ENCODE measurements at regions not wholly inside any gene's neighbourhood (a gene's known extent, or its start where the extent isn't known, plus 50 kb on each side); places are given as distances from the start of the nearest gene placed in this dataset.

DNA sequence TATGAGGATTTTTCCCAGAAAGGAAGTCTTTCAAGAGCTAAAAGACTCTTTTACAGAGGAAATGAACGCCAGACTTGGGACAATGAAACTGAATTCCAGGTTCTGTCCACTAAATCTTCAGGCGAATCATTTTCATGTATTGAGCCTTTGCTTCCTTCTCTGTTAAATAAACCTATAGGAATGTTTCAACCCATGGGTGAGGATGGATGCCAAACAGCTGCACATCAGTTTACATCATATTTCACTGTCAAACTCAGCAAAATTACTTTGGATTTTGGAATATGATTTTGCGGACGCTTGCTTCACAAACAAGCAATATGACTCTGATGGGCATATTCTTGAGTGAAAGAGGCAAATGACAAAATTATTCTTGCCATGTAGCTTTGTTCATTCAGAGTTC lies 256.1 kb upstream of the ZNF521 start:
- H2AFZ ChIP-seq (ENCODE audit: low read depth, low read length) = no peak overlapping the region
- no peaks in the 10 kb centered on the region for H3K4me1 ChIP-seq (ENCODE audit: insufficient read depth, low read length)
- no peak overlapping the region for H3K9ac ChIP-seq (ENCODE audit: low read depth, low read length)
- H3K27me3 ChIP-seq (ENCODE audit: insufficient read depth, low read length, poor library complexity) = no peaks in the 10 kb centered on the region
- H3K4me3 ChIP-seq (ENCODE audit: low read depth in 1 of 2, low read length in 2 of 2) = no peak overlapping the region
- TF ChIP-seq, protein P1, sequence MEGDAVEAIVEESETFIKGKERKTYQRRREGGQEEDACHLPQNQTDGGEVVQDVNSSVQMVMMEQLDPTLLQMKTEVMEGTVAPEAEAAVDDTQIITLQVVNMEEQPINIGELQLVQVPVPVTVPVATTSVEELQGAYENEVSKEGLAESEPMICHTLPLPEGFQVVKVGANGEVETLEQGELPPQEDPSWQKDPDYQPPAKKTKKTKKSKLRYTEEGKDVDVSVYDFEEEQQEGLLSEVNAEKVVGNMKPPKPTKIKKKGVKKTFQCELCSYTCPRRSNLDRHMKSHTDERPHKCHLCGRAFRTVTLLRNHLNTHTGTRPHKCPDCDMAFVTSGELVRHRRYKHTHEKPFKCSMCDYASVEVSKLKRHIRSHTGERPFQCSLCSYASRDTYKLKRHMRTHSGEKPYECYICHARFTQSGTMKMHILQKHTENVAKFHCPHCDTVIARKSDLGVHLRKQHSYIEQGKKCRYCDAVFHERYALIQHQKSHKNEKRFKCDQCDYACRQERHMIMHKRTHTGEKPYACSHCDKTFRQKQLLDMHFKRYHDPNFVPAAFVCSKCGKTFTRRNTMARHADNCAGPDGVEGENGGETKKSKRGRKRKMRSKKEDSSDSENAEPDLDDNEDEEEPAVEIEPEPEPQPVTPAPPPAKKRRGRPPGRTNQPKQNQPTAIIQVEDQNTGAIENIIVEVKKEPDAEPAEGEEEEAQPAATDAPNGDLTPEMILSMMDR (IDR thresholded peaks at IDR 0.05; ENCODE audit: borderline replicate concordance, extremely low read depth, low read length, poor library complexity, severe bottlenecking) = no peak
- no peak for TF ChIP-seq EZH2 (IDR thresholded peaks at IDR 0.05; ENCODE audit: borderline replicate concordance, low read depth, low read length, severe bottlenecking)
- ATAC-seq (ENCODE audit: insufficient read depth, low read depth) (no peak), DNase-seq (no peak)
- no peaks in the 10 kb centered on the region for H3K79me2 ChIP-seq (ENCODE audit: insufficient read depth, low read length)
- H3K9me3 ChIP-seq (ENCODE audit: insufficient read depth, low read length, severe bottlenecking) = no peaks in the 10 kb centered on the region
- H3K27ac ChIP-seq (ENCODE audit: low read length) = no peak overlapping the region
- no peaks in the 10 kb centered on the region for H4K20me1 ChIP-seq (ENCODE audit: insufficient read depth, low read length)
- no peak overlapping the region for H3K4me2 ChIP-seq (ENCODE audit: insufficient read depth, low read length)
- no peaks in the 10 kb centered on the region for H3K36me3 ChIP-seq (ENCODE audit: insufficient read depth, low read length)

DNA sequence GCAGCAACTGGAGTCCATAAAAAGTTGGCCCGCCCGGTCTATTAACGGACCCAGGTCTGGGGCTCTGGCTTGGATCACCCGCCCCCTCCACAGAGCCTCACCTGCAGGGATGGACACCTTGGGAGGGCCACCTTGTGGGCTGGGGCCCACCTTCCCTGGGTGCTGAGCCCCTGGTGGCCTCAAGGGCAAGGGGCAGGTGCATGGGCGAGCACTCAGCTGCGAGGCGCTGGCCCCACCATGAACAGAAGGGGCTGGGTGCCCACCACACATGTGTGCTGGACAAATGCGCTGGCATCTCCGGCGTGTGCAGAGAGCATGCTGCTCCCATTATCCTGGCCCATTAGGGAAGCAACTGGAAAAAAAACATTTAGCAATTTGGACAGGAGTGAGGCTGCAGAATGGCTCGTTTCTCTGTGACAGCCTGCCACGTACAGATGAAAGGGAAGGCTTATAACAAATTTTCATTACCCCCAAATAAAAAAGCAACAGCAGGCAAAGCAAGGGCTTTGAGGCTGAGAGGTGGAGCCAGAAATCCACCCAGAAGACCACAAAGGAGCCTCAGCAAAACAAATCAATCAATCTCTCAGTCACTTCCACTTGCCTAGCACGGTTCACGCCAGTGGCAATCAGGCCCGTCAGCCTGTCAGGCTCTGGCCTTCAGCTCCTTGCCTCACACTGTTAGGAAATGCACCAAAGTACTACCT lies 253.1 kb upstream of the ZNF521 start:
- Histone ChIP-seq H3K36me3 (ENCODE audit: insufficient read depth, low read length) (no peaks in the 10 kb centered on the region), H3K27ac (ENCODE audit: low read length) (no peak overlapping the region), H3K4me1 (ENCODE audit: insufficient read depth, low read length) (no peaks in the 10 kb centered on the region), H3K9me3 (ENCODE audit: insufficient read depth, low read length, severe bottlenecking) (no peaks in the 10 kb centered on the region), H2AFZ (ENCODE audit: low read depth, low read length) (no peak overlapping the region), H3K79me2 (ENCODE audit: insufficient read depth, low read length) (no peaks in the 10 kb centered on the region), H3K9ac (ENCODE audit: low read depth, low read length) (no peak overlapping the region), H4K20me1 (ENCODE audit: insufficient read depth, low read length) (no peaks in the 10 kb centered on the region), H3K4me3 (ENCODE audit: low read depth in 1 of 2, low read length in 2 of 2) (no peak overlapping the region), H3K4me2 (ENCODE audit: insufficient read depth, low read length) (no peak overlapping the region), H3K27me3 (ENCODE audit: insufficient read depth, low read length, poor library complexity) (no peaks in the 10 kb centered on the region)
- TF ChIP-seq, protein P1 (IDR thresholded peaks at IDR 0.05; ENCODE audit: borderline replicate concordance, extremely low read depth, low read length, poor library complexity, severe bottlenecking) = no peak
- TF ChIP-seq EZH2 (IDR thresholded peaks at IDR 0.05; ENCODE audit: borderline replicate concordance, low read depth, low read length, severe bottlenecking) = no peak
- no peak for ATAC-seq (ENCODE audit: insufficient read depth, low read depth)
- DNase-seq = no peak

DNA sequence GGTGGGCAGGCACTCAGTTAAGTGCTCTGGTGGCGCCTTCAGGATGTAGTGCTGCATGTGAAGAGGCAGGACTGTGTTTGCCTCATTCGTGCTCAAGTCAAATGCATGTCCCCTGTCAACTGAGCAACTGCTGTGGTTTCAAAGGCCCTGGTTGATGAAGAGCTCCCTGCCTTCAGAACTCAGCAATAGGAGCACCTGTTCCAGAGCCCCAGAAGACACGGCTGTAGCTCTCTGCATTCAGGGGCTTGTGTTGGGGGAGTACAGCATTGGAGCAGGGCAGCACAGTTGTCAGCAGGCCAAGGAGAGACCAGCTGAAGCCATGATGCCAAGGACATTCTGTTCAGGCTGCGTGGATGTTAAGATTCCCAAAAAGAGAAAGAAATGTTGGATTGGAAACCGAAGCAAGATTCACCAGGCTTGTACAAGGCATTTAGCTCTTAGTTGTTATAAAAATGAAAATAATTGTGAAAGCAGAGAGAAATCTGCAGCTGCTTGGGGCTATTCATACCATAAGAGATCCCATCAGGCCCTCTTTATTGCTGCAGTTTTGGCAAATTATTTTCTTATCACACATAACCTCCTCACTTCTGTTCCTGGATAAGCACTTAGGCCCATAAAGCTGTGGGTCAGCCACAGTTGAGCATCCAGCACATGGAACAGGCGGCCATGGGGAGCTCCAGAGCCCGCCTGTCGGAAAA lies 252.4 kb upstream of the ZNF521 start:
- Histone ChIP-seq H2AFZ (ENCODE audit: low read depth, low read length) (no peak overlapping the region), H3K27me3 (ENCODE audit: insufficient read depth, low read length, poor library complexity) (no peaks in the 10 kb centered on the region), H3K9ac (ENCODE audit: low read depth, low read length) (no peak overlapping the region), H3K4me2 (ENCODE audit: insufficient read depth, low read length) (no peak overlapping the region), H3K4me1 (ENCODE audit: insufficient read depth, low read length) (no peaks in the 10 kb centered on the region), H3K36me3 (ENCODE audit: insufficient read depth, low read length) (no peaks in the 10 kb centered on the region), H3K79me2 (ENCODE audit: insufficient read depth, low read length) (no peaks in the 10 kb centered on the region), H3K27ac (ENCODE audit: low read length) (no peak overlapping the region), H3K4me3 (ENCODE audit: low read depth in 1 of 2, low read length in 2 of 2) (no peak overlapping the region), H4K20me1 (ENCODE audit: insufficient read depth, low read length) (no peaks in the 10 kb centered on the region), H3K9me3 (ENCODE audit: insufficient read depth, low read length, severe bottlenecking) (no peaks in the 10 kb centered on the region)
- ATAC-seq (ENCODE audit: insufficient read depth, low read depth) = no peak
- DNase-seq = no peak
- TF ChIP-seq, protein P1 (IDR thresholded peaks at IDR 0.05; ENCODE audit: borderline replicate concordance, extremely low read depth, low read length, poor library complexity, severe bottlenecking) = no peak
- no peak for TF ChIP-seq EZH2 (IDR thresholded peaks at IDR 0.05; ENCODE audit: borderline replicate concordance, low read depth, low read length, severe bottlenecking)
